Right lobe of liver (tissue), 6 donors: ENCODE measurements at regions not wholly inside any gene's neighbourhood (a gene's known extent, or its start where the extent isn't known, plus 50 kb on each side); places are given as distances from the start of the nearest gene placed in this dataset.

Experiments used
- ATAC-seq, 4 donors: fragments of 200-7000 bp; cut with Tn5 transposase; one replicate each; pipeline ENCODE4 v1.9.1; 2020; ENCODE audit warnings: mild to moderate bottlenecking in 4 of 4, moderate library complexity in 4 of 4
- DNase-seq, 3 donors: peaks; one replicate each; pipeline ENCODE4 v3.0.0-alpha.2; 2020
- H3K27ac ChIP-seq, 3 donors: fragments of 200-600 bp; one replicate each; pipeline ENCODE4 v1.8.0; 2022
- H3K27me3 ChIP-seq, 2 donors: fragments of 200-600 bp; one replicate each; pipeline ENCODE4 v1.8.0; 2022
- H3K36me3 ChIP-seq, 4 donors: fragments of 200-600 bp; sonication (generic) in 1 of 4; one replicate each; pipeline versions ENCODE4 v1.5.1 to v1.8.0; 2017 to 2022; ENCODE audit warnings: control low read depth in 1 of 4
- H3K4me1 ChIP-seq, 4 donors: fragments of 200-600 bp; sonication (generic) in 1 of 4; one replicate each; pipeline versions ENCODE4 v1.5.1 to v1.8.0; 2017 to 2022; ENCODE audit warnings: control low read depth in 1 of 4
- H3K4me3 ChIP-seq, 3 donors: fragments of 200-600 bp; one replicate each; pipeline ENCODE4 v1.8.0; 2022
- H3K9me3 ChIP-seq, 4 donors: fragments of 200-600 bp; sonication (generic) in 1 of 4; one replicate each; pipeline versions ENCODE4 v1.5.1 to v1.8.0; 2017 to 2022; ENCODE audit warnings: control low read depth in 1 of 4
- CTCF ChIP-seq, 4 donors: fragments of 200-600 bp in 3 of 4; fragments of 450-650 bp in 1 of 4; IDR thresholded peaks; one replicate each; pipeline versions ENCODE4 v1.5.1 to v1.8.0; 2016 to 2022; ENCODE audit warnings: antibody characterized with exemption in 4 of 4, mild to moderate bottlenecking in 2 of 4
- POLR2A ChIP-seq: fragments of 450-650 bp; IDR thresholded peaks from one replicate; pipeline ENCODE4 v1.6.1; 2017; ENCODE audit warnings: antibody characterized with exemption, mild to moderate bottlenecking
- WGBS: methylation state at CpG from one replicate; pipeline ENCODE4 v1.1.6; 2018; ENCODE audit warnings: low coverage, low lambda C conversion rate; ENCODE audit not compliant: insufficient coverage; ENCODE audit errors: missing lambda C conversion rate; 5-methylcytosine and 5-hydroxymethylcytosine counted together
- intact Hi-C, 2 donors: fragments of 100-400 bp; cut with DNase I; formaldehyde crosslinking; loops; one replicate each; pipeline versions ENCODE4 v1.11.2 to v1.14.1; 2022
- donor health status: DM: no; HTN: yes; CAD: no.
- donor health status: DM: no; HTN: no; CAD: no.
- donor health status: DM: no; HTN: no; CAD: no.
- donor health status: DM: no; HTN: yes; CAD: no.
- donor health status: DM: no; HTN: yes; CAD: no.

GRCh38 chr12:58615047-58615446 lies 305.3 kb downstream of the LRIG3 start:
- 54% methylated on average over 2 of the region's 2 CpGs for WGBS
- no peak for ATAC-seq
- no peak overlapping the region for H3K4me3 ChIP-seq
- TF ChIP-seq POLR2A: no peak
- no peak for TF ChIP-seq CTCF (IDR thresholded peaks at IDR 0.05)
- H3K4me1 ChIP-seq: no peaks in the 10 kb centered on the region
- H3K27ac ChIP-seq: no peak overlapping the region
- no peak for DNase-seq
- H3K9me3 ChIP-seq: no peaks in the 10 kb centered on the region
- H3K27me3 ChIP-seq: no peaks in the 10 kb centered on the region
- intact Hi-C loops: no loop called here
- H3K36me3 ChIP-seq: no peaks in the 10 kb centered on the region

GRCh38 chr12:58615576-58615975 lies 304.7 kb downstream of the LRIG3 start:
- no peak overlapping the region for H3K4me3 ChIP-seq
- no peaks in the 10 kb centered on the region for H3K9me3 ChIP-seq
- H3K36me3 ChIP-seq: no peaks in the 10 kb centered on the region
- H3K4me1 ChIP-seq: no peaks in the 10 kb centered on the region
- DNase-seq: no peak
- intact Hi-C loops: no loop called here
- no peak overlapping the region for H3K27ac ChIP-seq
- TF ChIP-seq POLR2A (no peak), CTCF (IDR thresholded peaks at IDR 0.05) (no peak)
- no peak for ATAC-seq
- no peaks in the 10 kb centered on the region for H3K27me3 ChIP-seq

GRCh38 chr12:58616618-58617017 lies 303.7 kb downstream of the LRIG3 start:
- no peaks in the 10 kb centered on the region for H3K4me1 ChIP-seq
- WGBS: 17% methylated on average over 1 of the region's 1 CpG
- H3K27me3 ChIP-seq: no peaks in the 10 kb centered on the region
- no peaks in the 10 kb centered on the region for H3K9me3 ChIP-seq
- intact Hi-C loops: no loop called here
- ATAC-seq: no peak
- TF ChIP-seq POLR2A (no peak), CTCF (IDR thresholded peaks at IDR 0.05) (no peak)
- H3K27ac ChIP-seq: no peak overlapping the region
- no peaks in the 10 kb centered on the region for H3K36me3 ChIP-seq
- H3K4me3 ChIP-seq: no peak overlapping the region
- DNase-seq: no peak

DNA sequence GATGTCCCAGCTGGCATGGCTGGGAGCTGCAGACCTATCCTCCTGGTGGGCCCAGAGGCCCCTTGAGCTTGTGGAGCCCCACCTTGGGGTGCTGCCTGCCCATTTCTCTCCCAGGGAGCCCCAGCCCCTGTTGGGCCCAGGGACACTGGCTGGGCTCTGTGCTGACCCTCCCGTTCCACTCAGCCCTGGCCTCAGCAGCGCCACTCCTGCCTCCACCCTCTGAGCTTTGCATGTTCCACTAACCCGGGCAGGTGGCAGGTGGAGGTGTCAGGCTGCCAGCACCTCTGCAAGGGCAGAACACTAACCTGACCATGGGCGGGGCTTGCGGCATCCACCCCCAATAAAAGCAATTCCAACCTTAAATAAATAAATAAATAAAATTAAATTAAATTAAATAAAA lies 299.2 kb downstream of the LRIG3 start:
- TF ChIP-seq POLR2A: no peak
- no peak for TF ChIP-seq CTCF (IDR thresholded peaks at IDR 0.05)
- intact Hi-C loops: no loop called here
- H3K27me3 ChIP-seq: no peaks in the 10 kb centered on the region
- no peak overlapping the region for H3K27ac ChIP-seq
- DNase-seq (no peak), ATAC-seq (no peak)
- H3K4me1 ChIP-seq: no peaks in the 10 kb centered on the region
- no peaks in the 10 kb centered on the region for H3K9me3 ChIP-seq
- H3K4me3 ChIP-seq: no peak overlapping the region
- 94% methylated on average over 2 of the region's 5 CpGs for WGBS
- no peaks in the 10 kb centered on the region for H3K36me3 ChIP-seq

- H3K4me1 ChIP-seq: no peaks in the 10 kb centered on the region
- ATAC-seq (no peak), DNase-seq (no peak)
- no peak overlapping the region for H3K27ac ChIP-seq
- 71% methylated on average over 1 of the region's 1 CpG for WGBS
- intact Hi-C loops: no loop called here
- H3K4me3 ChIP-seq: no peak overlapping the region
- H3K9me3 ChIP-seq: no peaks in the 10 kb centered on the region
- TF ChIP-seq CTCF (IDR thresholded peaks at IDR 0.05) (no peak), POLR2A (no peak)
- no peaks in the 10 kb centered on the region for H3K27me3 ChIP-seq
- H3K36me3 ChIP-seq: no peaks in the 10 kb centered on the region
These were observed 290.9 kb downstream of the LRIG3 start for GRCh38 chr12:58629376-58629775.
